GM10266 (cell line): ENCODE measurements at regions not wholly inside any gene's neighbourhood (a gene's known extent, or its start where the extent isn't known, plus 50 kb on each side); places are given as distances from the start of the nearest gene placed in this dataset.

ENCODE experiments used
- DNase-seq: peaks from one replicate; pipeline ENCODE4 v3.0.0; 2012; ENCODE audit errors: extremely low spot score
- CTCF ChIP-seq: IDR thresholded peaks from 2 replicates; pipeline ENCODE4 v1.5.1; 2012; ENCODE audit warnings: mild to moderate bottlenecking, low read depth; ENCODE audit not compliant: control insufficient read depth, insufficient read depth; ENCODE audit errors: missing control alignments

GRCh38 chr1:81042225-81042624, 758.5 kb upstream of the ADGRL2 start:
- DNase-seq = no peak
- no peak for TF ChIP-seq CTCF

- DNase-seq = no peak
- TF ChIP-seq CTCF = no peak
These were observed 766.4 kb upstream of the ADGRL2 start for GRCh38 chr1:81034291-81034690.

GRCh38 chr1:81032973-81033425, 767.7 kb upstream of the ADGRL2 start:
- DNase-seq = no peak
- no peak for TF ChIP-seq CTCF

GRCh38 chr1:81032374-81032773, 768.4 kb upstream of the ADGRL2 start:
- TF ChIP-seq CTCF = no peak
- no peak for DNase-seq

- TF ChIP-seq CTCF = no peak
- no peak for DNase-seq
These were observed 770.3 kb upstream of the ADGRL2 start for GRCh38 chr1:81030441-81030840.

- no peak for TF ChIP-seq CTCF
These were observed 771.5 kb upstream of the ADGRL2 start for GRCh38 chr1:81029266-81029665.

GRCh38 chr1:81023187-81023724, 777.5 kb upstream of the ADGRL2 start:
- DNase-seq = no peak
- no peak for TF ChIP-seq CTCF

More at GRCh38 chr1:81029266-81029665, 771.5 kb upstream of the ADGRL2 start:
- DNase-seq = no peak
